Inflammatory macrophage (primary cell): ENCODE measurements at regions not wholly inside any gene's neighbourhood (a gene's known extent, or its start where the extent isn't known, plus 50 kb on each side); places are given as distances from the start of the nearest gene placed in this dataset.
"Not testable (repeated sequence)": the region's sequence is repeated elsewhere in the genome, so short reads cannot be mapped to it uniquely, and the experiment has no call there.

Source experiments
- DNase-seq, 2 donors: peaks; one replicate each; pipeline ENCODE4 v3.0.0-alpha.2; 2020 to 2022

DNA sequence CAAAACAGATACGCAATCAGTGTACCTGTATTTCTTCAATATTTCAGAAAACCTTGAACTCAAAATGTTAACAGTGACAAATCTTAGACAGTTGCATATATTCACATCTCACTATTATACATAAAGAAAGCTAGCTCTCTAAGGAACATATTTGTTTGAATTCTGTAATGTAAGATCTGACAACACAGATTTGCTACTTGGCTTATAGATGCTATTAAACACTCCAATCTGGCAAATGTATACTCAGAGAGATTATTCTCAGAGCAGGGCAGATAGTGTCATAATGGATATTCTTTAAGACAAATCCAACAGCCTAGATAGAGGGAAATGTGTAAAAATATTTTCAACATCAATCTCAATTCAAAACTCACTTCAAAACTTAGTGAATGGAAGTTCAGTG is 794.5 kb upstream of the CDH9 start:
- DNase-seq = no peak

DNA sequence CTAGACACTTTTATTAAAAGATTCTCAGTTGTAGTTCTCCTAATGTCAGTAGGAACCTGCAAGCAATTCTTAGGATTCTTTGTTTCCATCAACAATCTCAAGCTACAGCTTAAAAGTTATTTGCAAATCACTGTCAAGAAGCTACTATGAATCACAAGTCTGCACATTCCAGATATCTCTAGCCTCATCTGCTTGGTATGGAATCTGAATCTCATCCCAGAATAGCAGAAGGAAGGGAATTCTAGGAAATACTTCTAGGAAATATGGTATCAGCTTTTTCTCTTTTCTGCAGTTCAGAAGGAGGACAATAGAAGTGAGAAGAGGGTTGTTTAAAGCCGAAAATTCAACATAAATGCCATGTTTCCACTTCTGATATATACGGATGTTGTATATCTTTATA is 792.2 kb upstream of the CDH9 start:
- no peak for DNase-seq

DNA sequence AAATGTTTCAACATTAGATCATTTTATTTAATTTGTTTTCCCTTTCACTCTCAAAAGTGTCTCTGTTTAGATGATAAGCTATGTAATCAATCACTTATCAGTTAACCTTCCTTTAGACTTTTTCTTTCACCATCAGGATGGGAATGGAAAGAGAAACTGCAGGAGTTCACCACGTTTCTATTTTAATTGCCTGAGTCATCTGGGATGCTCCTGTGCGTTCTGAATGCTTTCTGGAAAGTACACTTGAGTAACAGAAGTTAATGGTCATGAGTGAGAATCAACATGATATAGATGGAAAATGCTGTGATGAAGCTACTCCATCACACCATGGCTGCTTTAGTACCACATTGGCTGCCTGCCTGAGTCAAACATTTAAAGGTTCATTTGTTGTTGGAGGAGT is 783.3 kb upstream of the CDH9 start:
- no peak for DNase-seq

DNA sequence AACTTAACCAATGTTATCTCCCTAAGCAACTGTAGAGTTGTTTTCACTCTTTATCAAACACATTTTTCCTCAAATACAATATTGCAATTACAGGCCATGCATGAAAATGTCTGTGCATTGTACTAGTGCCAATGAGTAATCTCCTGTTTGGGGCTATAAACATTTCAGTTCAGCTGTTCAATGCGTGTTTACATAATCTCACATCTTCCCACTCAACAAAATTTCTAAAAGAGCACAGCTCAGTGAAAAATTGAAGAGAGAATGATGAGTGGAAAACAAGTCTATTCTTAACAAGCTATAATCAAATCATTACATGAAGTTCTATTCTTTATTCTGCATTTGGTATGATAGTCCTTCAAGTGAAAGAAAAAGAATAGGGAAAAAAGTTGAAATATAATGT is 780.5 kb upstream of the CDH9 start:
- no peak for DNase-seq

GRCh38 chr5:27814983-27815382 is 776.6 kb upstream of the CDH9 start:
- DNase-seq = no peak

GRCh38 chr5:27814286-27814685 is 775.9 kb upstream of the CDH9 start:
- DNase-seq = no peak

- DNase-seq = no peak
Measured at GRCh38 chr5:27810458-27810857, 772.1 kb upstream of the CDH9 start.

GRCh38 chr5:27797220-27797619 is 758.8 kb upstream of the CDH9 start:
- no peak for DNase-seq

DNA sequence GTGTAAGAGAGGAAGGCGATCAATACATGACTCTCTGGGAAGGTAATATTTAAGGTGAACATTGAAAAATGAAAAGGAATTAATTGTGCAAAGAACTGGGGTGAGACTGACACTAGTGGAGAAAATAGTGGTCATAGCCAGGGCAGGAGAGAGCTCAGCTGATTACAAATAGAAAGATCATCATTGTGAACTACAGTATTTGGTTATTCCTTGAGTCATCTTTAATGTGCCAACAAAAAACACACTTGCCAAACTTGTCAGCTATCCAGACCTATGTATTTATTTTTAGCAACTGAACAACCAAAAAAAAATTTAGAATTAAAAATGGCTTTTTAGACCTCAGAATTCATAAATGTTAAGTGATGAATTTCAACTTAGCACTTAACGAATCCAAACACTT is 749.8 kb upstream of the CDH9 start:
- DNase-seq = no peak

DNA sequence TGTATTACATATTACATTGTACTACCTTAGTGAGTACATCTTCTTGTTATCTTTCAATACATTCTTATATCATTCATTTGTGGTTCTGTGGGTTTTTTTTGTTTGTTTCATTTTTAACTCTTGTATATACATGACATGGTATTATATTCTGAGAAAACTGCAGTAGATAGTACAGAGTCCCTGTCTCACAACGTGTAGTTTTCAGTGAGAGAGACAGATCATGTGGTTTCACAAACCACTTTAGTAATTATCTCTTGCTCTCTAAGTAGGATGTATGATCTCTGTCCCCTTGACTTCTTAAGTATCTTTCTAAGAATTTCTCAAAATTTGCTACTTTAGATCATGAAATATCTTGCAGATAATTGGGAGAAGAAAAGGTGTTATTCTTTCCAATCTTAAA is 745.9 kb upstream of the CDH9 start:
- DNase-seq = no peak

GRCh38 chr5:27778121-27778520 is 739.7 kb upstream of the CDH9 start:
- no peak for DNase-seq

- DNase-seq = no peak
Measured at GRCh38 chr5:27773636-27774035, 735.2 kb upstream of the CDH9 start.

- no peak for DNase-seq
Measured at GRCh38 chr5:27773166-27773565, 734.8 kb upstream of the CDH9 start.

DNA sequence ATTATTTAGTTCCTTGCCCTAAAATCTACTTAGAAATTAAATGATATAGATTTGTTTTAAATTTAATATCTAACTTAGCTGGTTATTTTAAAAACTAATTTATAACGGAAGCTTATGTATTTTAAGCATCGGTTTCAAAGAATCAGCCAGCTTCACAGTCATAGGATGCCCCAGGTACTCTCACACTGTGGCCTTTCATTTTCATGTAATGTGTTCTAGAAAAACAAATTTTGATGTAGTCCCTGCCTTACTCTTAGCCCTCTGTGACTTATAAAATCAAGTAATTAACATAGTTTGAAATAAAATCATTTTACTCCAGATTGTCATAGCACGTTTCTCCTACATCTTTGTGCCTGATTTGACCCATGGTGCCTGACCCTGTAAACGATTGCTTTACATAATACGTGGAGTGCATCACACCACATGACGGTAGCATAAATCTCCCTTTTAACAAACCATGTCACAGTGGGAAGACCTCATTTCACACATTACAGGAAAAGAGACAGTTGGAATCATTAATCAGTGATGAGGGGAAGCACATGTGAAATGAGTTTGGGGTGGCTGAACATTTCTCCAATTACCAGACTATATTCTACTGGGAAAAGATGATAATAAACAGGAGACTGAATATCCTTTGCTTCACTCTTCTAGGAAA is 731.5 kb upstream of the CDH9 start:
- DNase-seq = no peak

DNA sequence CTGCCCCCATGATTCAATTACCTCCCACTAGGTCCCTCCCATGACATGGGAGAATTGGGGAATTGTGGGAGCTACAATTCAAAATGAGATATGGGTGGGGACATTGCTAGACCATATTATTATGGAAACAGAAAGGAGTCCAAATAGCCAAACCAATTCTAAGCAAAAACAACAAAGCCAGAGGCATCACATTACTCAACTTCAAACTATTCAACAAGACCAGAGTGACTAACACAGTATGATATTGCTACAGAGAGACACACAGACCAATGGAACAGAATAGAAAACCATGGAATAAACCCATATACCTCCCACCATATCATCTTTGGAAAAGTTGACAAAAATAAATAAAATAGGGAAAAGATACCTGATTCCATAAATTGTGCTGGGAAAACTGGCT is 710.5 kb upstream of the CDH9 start:
- DNase-seq = no peak

DNA sequence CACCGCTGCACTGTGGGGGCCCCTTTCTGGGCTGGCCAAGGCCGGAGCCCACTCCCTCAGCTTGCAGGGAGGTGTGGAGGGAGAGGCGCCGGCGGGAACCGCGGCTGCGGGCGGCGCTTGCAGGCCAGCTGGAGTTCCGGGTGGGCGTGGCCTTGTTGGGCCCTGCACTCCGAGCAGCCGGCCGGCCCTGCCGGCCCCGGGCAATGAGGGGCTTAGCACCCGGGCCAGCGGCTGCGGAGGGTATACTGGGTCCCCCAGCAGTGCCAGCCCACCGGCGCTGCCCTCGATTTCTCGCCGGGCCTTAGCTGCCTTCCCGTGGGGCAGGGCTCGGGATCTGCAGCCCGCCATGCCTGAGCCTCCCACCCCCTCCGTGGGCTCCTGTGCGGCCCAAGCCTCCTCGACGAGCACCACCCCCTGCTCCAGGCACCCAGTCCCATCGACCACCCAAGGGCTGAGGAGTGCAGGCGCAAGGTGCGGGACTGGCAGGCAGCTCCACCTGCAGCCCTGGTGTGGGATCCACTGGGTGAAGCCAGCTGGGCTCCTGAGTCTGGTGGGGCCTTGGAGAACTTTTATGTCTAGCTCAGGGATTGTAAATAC is 705.1 kb upstream of the CDH9 start:
- DNase-seq = not testable (repeated sequence)

- no peak for DNase-seq
Measured at GRCh38 chr5:27742805-27743204, 704.4 kb upstream of the CDH9 start.

DNA sequence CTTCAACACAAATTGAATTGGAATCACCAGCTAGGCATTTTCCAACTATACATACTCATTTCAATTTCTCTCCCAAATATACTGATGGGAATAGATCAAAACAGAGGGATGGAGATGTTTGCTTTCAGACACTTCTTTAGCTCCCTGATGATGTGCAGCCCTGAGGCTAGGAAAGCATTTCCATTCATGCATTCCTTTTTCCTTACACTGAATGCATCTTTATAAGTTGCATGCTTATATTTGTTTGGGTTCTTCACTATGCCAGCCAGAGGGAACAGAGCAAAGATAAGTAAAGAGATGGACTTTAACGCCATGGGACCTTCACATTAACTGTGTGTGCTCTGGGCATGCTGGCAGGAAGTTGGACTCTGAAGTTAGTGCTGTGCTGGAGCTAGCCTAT is 696.5 kb upstream of the CDH9 start:
- no peak for DNase-seq

GRCh38 chr5:27733237-27733636 is 694.9 kb upstream of the CDH9 start:
- no peak for DNase-seq

DNA sequence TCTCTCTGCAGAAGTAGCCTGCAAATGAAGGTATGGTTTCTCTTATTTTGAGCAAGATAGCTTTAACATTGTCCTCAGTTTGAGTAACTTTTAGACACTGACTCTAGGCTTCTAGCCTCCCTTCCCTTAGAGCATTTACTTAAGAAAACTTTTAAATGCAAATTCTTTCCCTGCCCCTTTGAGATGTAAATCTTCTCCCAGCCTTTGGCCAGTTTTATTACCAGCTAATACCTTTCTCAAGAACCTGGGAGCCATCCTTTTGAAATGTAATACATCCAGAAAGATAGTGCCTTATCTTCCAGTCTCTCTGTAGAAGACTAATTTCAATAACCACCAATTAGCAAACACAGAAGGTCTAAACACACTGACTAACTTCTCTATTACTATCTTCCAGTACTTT is 688.9 kb upstream of the CDH9 start:
- no peak for DNase-seq

DNA sequence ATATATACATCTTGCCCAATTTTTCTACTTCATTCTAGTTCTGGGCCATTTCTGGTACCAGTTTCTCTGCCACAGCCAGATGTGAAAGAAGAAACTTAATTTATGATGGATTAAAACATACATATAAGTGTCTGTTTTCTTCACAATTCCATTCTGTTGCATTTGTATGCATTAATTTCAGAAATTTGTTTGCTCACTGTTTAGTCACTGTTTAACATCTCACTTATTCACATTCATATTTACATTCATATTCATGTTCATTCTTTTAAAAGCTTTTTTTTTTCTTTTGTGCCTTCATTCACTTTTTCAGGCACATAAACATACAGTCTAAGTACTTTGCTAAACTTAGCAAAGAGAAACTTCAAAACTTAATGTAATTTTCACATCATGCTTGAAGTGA is 684.0 kb upstream of the CDH9 start:
- DNase-seq = no peak

DNA sequence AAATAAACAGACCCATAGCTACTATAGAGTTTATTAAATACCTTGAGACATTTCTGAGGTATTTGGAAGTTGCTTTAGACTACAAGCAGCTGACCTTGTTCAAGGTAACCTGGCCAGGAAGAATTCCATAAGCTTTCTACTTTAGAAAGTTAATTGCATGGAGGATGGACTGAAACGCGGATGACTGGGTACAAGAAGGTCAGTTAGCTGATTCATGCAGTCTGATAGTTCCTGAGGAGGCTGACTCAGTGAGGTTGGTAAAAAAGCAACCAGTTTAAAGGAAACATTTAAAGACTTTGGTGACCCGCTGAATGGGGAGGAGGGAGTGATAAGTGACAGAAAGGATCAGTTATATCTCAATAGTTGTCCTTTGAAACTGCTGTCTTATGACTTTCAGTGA is 670.1 kb upstream of the CDH9 start:
- DNase-seq = no peak

GRCh38 chr5:27706832-27707231 is 668.4 kb upstream of the CDH9 start:
- no peak for DNase-seq

- DNase-seq = no peak
Measured at GRCh38 chr5:27705661-27706060, 667.3 kb upstream of the CDH9 start.
